Testis (tissue), 2 donors: ENCODE measurements at regions not wholly inside any gene's neighbourhood (a gene's known extent, or its start where the extent isn't known, plus 50 kb on each side); places are given as distances from the start of the nearest gene placed in this dataset.

Source experiments
- DNase-seq: peaks from one replicate; pipeline ENCODE4 v3.0.0-alpha.2; 2019
- H3K27ac ChIP-seq, 2 donors: fragments of 200-600 bp; sonication (generic); one replicate each; pipeline ENCODE4 v1.5.1; 2019
- H3K27me3 ChIP-seq: fragments of 200-600 bp; sonication (generic); one replicate; pipeline ENCODE4 v1.5.1; 2019
- H3K36me3 ChIP-seq: fragments of 200-600 bp; sonication (generic); one replicate; pipeline ENCODE4 v1.5.1; 2017; ENCODE audit warnings: low read depth; ENCODE audit errors: missing control alignments
- H3K4me1 ChIP-seq: fragments of 200-600 bp; sonication (generic); one replicate; pipeline ENCODE4 v1.5.1; 2019
- H3K4me3 ChIP-seq, 2 donors: fragments of 200-600 bp; sonication (generic); one replicate each; pipeline ENCODE4 v1.5.1; 2017 to 2019
- H3K9me3 ChIP-seq: fragments of 200-600 bp; sonication (generic); one replicate; pipeline ENCODE4 v1.5.1; 2017
- CTCF ChIP-seq, 3 experiments: fragments of 450-650 bp in 2 of 3; fragments of 200-600 bp in 1 of 3; sonication (generic) in 1 of 3; IDR thresholded peaks; one replicate each; pipeline ENCODE4 v1.5.1; 2016 to 2019; ENCODE audit warnings: antibody characterized with exemption in 3 of 3, mild to moderate bottlenecking in 2 of 3, moderate library complexity in 1 of 3
- POLR2A ChIP-seq: fragments of 450-650 bp; IDR thresholded peaks from one replicate; pipeline ENCODE4 v1.6.1; 2017; ENCODE audit warnings: antibody characterized with exemption, mild to moderate bottlenecking, moderate library complexity
- WGBS, 2 donors: methylation state at CpG; one replicate each; pipeline ENCODE4 v1.1.5; 2018; 5-methylcytosine and 5-hydroxymethylcytosine counted together
- intact Hi-C: fragments of 100-400 bp; cut with DNase I; formaldehyde crosslinking; loops from one replicate; pipeline ENCODE4 v1.15.1; 2023; ENCODE audit warnings: low total_unique reads

GRCh38 chr7:68256295-68256694 is 1259.7 kb downstream of the TYW1 start:
- Histone ChIP-seq H3K4me1 (no peaks in the 10 kb centered on the region), H3K4me3 (no peak overlapping the region), H3K27me3 (no peaks in the 10 kb centered on the region), H3K36me3 (no peaks in the 10 kb centered on the region), H3K9me3 (no peaks in the 10 kb centered on the region), H3K27ac (no peak overlapping the region)
- no peak for TF ChIP-seq CTCF (IDR thresholded peaks at IDR 0.05)
- no peak for TF ChIP-seq POLR2A
- 86 to 93% methylated on average over 2 of the region's 2 CpGs for WGBS, 2 donors
- intact Hi-C loops, result no loop called here
- DNase-seq, result no peak

GRCh38 chr7:68258609-68259008 is 1262.0 kb downstream of the TYW1 start:
- WGBS, 2 donors, result 52 to 54% methylated on average over 8 of the region's 8 CpGs
- Histone ChIP-seq H3K9me3 (no peaks in the 10 kb centered on the region), H3K36me3 (no peaks in the 10 kb centered on the region), H3K27ac (no peak overlapping the region), H3K27me3 (no peaks in the 10 kb centered on the region), H3K4me1 (no peaks in the 10 kb centered on the region), H3K4me3 (no peak overlapping the region)
- intact Hi-C loops, result no loop called here
- no peak for DNase-seq
- TF ChIP-seq POLR2A (no peak), CTCF (IDR thresholded peaks at IDR 0.05) (no peak)

GRCh38 chr7:68265258-68265657 is 1268.6 kb downstream of the TYW1 start:
- H3K4me1 ChIP-seq, result no peaks in the 10 kb centered on the region
- 61 to 67% methylated on average over 3 of the region's 3 CpGs for WGBS, 2 donors
- no peaks in the 10 kb centered on the region for H3K36me3 ChIP-seq
- no peaks in the 10 kb centered on the region for H3K9me3 ChIP-seq
- TF ChIP-seq CTCF (IDR thresholded peaks at IDR 0.05), result no peak
- TF ChIP-seq POLR2A, result no peak
- intact Hi-C loops, result no loop called here
- no peak for DNase-seq
- no peak overlapping the region for H3K27ac ChIP-seq
- no peak overlapping the region for H3K4me3 ChIP-seq
- no peaks in the 10 kb centered on the region for H3K27me3 ChIP-seq

GRCh38 chr7:68266004-68266579 is 1269.5 kb downstream of the TYW1 start:
- 94 to 98% methylated on average over 9 of the region's 9 CpGs for WGBS, 2 donors
- Histone ChIP-seq H3K27ac (no peak overlapping the region), H3K4me3 (no peak overlapping the region), H3K9me3 (no peaks in the 10 kb centered on the region), H3K27me3 (no peaks in the 10 kb centered on the region), H3K4me1 (no peaks in the 10 kb centered on the region), H3K36me3 (no peaks in the 10 kb centered on the region)
- TF ChIP-seq CTCF (IDR thresholded peaks at IDR 0.05) (no peak), POLR2A (no peak)
- no peak for DNase-seq
- intact Hi-C loops, result no loop called here

- intact Hi-C loops, result no loop called here
- TF ChIP-seq CTCF (IDR thresholded peaks at IDR 0.05) (no peak), POLR2A (no peak)
- no peaks in the 10 kb centered on the region for H3K27me3 ChIP-seq
- H3K4me1 ChIP-seq, result no peaks in the 10 kb centered on the region
- H3K27ac ChIP-seq, result no peak overlapping the region
- no peaks in the 10 kb centered on the region for H3K9me3 ChIP-seq
- H3K4me3 ChIP-seq, result no peak overlapping the region
- no peaks in the 10 kb centered on the region for H3K36me3 ChIP-seq
- DNase-seq, result no peak
- 40 to 54% methylated on average over 2 of the region's 2 CpGs for WGBS, 2 donors
These were observed 1270.9 kb downstream of the TYW1 start for GRCh38 chr7:68267486-68267885.
